Caco-2 (cell line): ENCODE measurements at regions not wholly inside any gene's neighbourhood (a gene's known extent, or its start where the extent isn't known, plus 50 kb on each side); places are given as distances from the start of the nearest gene placed in this dataset.

Experiments
- BruUV-seq: library from RNA; stranded (reverse); fragments of 400-500 nt; replicated peaks from 2 replicates; lab custom pipeline; 2021; lab: Mats Ljungman, UMichigan
- CTCF ChIA-PET: fragments of 300-600 bp; sonication (Branson Sonifier 250); formaldehyde crosslinking; loops from one replicate; lab custom pipeline; 2022; ENCODE audit warnings: antibody characterized with exemption; lab: Charles Lee
- POLR2A ChIA-PET: fragments of 300-600 bp; sonication (Branson Sonifier 250); formaldehyde crosslinking; loops from one replicate; lab custom pipeline; 2022; ENCODE audit warnings: antibody characterized with exemption; lab: Charles Lee
- DNase-seq, 2 experiments: peaks; one replicate each; pipeline versions ENCODE4 v3.0.0 to v3.0.0-alpha.2; 2020 to 2022
- H3K27me3 ChIP-seq: replicated peaks from 2 replicates; pipeline ENCODE4 v1.6.0; 2011; ENCODE audit warnings: low read length; ENCODE audit not compliant: control insufficient read depth, insufficient read depth
- H3K36me3 ChIP-seq: 2 replicates; pipeline ENCODE4 v1.5.1; 2011; ENCODE audit warnings: low read length; ENCODE audit not compliant: control insufficient read depth, insufficient read depth
- H3K4me1 ChIP-seq: fragments of 250-450 bp; sonication (Bioruptor Pico); 2 replicates; pipeline ENCODE4 v1.5.1; 2020; ENCODE audit warnings: mild to moderate bottlenecking
- H3K4me3 ChIP-seq: 2 replicates; pipeline ENCODE4 v1.5.1; 2011; ENCODE audit warnings: low read depth, mild to moderate bottlenecking, control low read depth, low read length
- H3K9me3 ChIP-seq: fragments of 250-450 bp; sonication (Bioruptor Pico); 2 replicates; pipeline ENCODE4 v1.5.1; 2020; ENCODE audit warnings: mild to moderate bottlenecking, moderate library complexity
- H3K27ac Mint-ChIP-seq: one replicate; pipeline ENCODE4 v1.8.0; 2022; ENCODE audit warnings: mixed read lengths; ENCODE audit not compliant: unreplicated experiment
- H3K27me3 Mint-ChIP-seq: one replicate; pipeline ENCODE4 v1.8.0; 2022; ENCODE audit warnings: mixed read lengths; ENCODE audit not compliant: insufficient read depth, unreplicated experiment
- H3K36me3 Mint-ChIP-seq: one replicate; pipeline ENCODE4 v1.8.0; 2022; ENCODE audit warnings: mild to moderate bottlenecking, mixed read lengths; ENCODE audit not compliant: insufficient read depth, unreplicated experiment
- H3K4me1 Mint-ChIP-seq: one replicate; pipeline ENCODE4 v1.8.0; 2022; ENCODE audit warnings: low read depth, mixed read lengths; ENCODE audit not compliant: unreplicated experiment
- H3K4me3 Mint-ChIP-seq: one replicate; pipeline ENCODE4 v1.8.0; 2022; ENCODE audit warnings: mild to moderate bottlenecking, moderate library complexity, mixed read lengths; ENCODE audit not compliant: unreplicated experiment
- H3K9me3 Mint-ChIP-seq: one replicate; pipeline ENCODE4 v1.8.0; 2022; ENCODE audit warnings: mixed read lengths; ENCODE audit not compliant: unreplicated experiment
- intact Hi-C: fragments of 100-400 bp; cut with micrococcal nuclease; formaldehyde crosslinking; loops from one replicate; pipeline ENCODE4 v1.10.0; 2022; ENCODE audit not compliant: unreplicated experiment
- TF ChIP-seq, protein P1 (sequence below), 2 experiments: fragments of 200-600 bp in 1 of 2; IDR thresholded peaks; 1 replicate in 1 of 2; 2 replicates in 1 of 2; pipeline versions ENCODE4 v1.5.1 to v1.8.0; 2011 to 2022; ENCODE audit warnings: antibody characterized with exemption in 1 of 2, control low read depth in 1 of 2, inconsistent platforms in 1 of 2, low read depth in 1 of 2, low read length in 1 of 2, mild to moderate bottlenecking in 1 of 2, moderate library complexity in 1 of 2; ENCODE audit not compliant: insufficient read depth in 1 of 2, severe bottlenecking in 1 of 2, unreplicated experiment in 1 of 2

DNA sequence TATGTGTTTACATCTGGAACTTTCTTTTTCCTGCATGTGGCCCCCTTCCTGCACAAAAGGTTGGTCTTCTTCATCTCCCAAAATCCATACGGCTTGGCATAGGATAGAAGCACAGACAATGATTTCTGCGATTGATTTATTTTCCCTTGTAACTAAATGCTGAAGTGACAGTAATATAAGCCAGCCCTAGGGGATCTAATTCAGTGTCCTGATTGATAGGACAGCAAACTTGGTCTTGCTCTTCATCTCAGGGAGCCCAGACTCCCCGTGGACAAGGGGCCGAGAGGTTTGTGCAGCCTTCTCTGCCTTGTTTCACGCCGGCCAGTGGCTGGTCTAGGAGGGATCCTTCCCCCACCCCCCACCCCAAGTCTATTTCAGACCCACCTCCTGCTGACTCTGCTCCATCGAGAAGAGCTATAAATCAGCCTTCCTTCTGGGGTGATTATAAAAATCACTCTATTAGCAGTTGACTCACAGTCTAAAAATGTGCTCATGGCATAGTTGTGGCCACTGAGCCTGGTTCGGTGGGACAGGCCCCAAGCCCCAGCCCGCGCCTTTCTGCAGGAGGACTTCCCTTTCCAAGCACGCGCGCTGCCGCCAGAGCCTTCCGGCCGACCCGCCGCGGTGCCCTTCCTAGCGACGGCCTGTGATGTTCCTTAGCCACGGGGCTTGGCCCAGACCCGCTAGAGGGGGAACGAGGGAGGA, 89.8 kb upstream of the COL5A1 start:
- H3K27me3 ChIP-seq: no peaks in the 10 kb centered on the region
- no peaks in the 10 kb centered on the region for H3K36me3 ChIP-seq
- ChIA-PET CTCF (no interaction called here), POLR2A (no interaction called here)
- BruUV-seq: no TSS peak
- no peak for DNase-seq
- TF ChIP-seq, protein P1, sequence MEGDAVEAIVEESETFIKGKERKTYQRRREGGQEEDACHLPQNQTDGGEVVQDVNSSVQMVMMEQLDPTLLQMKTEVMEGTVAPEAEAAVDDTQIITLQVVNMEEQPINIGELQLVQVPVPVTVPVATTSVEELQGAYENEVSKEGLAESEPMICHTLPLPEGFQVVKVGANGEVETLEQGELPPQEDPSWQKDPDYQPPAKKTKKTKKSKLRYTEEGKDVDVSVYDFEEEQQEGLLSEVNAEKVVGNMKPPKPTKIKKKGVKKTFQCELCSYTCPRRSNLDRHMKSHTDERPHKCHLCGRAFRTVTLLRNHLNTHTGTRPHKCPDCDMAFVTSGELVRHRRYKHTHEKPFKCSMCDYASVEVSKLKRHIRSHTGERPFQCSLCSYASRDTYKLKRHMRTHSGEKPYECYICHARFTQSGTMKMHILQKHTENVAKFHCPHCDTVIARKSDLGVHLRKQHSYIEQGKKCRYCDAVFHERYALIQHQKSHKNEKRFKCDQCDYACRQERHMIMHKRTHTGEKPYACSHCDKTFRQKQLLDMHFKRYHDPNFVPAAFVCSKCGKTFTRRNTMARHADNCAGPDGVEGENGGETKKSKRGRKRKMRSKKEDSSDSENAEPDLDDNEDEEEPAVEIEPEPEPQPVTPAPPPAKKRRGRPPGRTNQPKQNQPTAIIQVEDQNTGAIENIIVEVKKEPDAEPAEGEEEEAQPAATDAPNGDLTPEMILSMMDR (IDR thresholded peaks at IDR 0.05; ENCODE audit: insufficient read depth in 1 of 2, low read depth in 1 of 2, low read length in 1 of 2, severe bottlenecking in 1 of 2, unreplicated experiment in 1 of 2): no peak
- no peak overlapping the region for H3K4me3 Mint-ChIP-seq
- H3K27ac Mint-ChIP-seq: no peak overlapping the region
- H3K27me3 Mint-ChIP-seq: no peaks in the 10 kb centered on the region
- no peaks in the 10 kb centered on the region for H3K4me1 Mint-ChIP-seq
- H3K4me1 ChIP-seq: no peaks in the 10 kb centered on the region
- H3K4me3 ChIP-seq: no peak overlapping the region
- intact Hi-C loops: no loop called here
- no peaks in the 10 kb centered on the region for H3K9me3 Mint-ChIP-seq
- H3K9me3 ChIP-seq: no peaks in the 10 kb centered on the region
- H3K36me3 Mint-ChIP-seq: peaks cover 6% of the 10 kb centered on the region

DNA sequence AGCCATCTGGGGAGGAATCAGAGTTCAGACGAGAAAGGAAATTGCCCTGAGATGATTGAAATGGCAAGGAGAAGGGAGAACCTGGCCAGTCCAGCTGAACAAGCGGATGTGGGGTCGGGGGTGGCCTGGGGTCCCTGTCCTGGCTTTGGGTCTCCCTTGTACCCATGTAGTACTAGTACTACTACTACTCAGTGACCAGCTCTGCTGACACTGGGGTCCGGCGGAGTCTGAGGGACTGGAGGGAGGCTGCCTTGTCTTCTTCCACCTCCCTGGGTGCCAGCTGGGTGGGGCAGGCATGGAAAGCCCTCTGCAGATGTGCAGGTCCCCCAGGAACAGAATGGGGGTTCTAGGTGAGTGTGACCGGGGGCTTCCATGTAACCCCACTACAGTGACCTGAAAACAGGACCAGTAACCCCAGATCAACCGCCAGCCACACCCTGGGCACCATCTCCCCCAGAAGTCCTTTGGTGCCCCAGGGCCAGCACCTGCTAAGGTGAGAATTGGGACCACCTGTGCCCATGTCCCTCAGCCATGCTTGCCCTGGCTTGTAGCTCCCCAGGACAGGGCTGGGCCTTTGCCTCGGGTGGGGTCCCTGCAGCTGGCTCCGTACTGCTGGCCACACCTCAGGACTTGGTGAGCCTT, 89.1 kb upstream of the COL5A1 start:
- no TSS peak for BruUV-seq
- ChIA-PET POLR2A (no interaction called here), CTCF (no interaction called here)
- Histone ChIP-seq H3K4me1 (no peaks in the 10 kb centered on the region), H3K9me3 (no peaks in the 10 kb centered on the region), H3K4me3 (no peak overlapping the region), H3K36me3 (no peaks in the 10 kb centered on the region), H3K27me3 (no peaks in the 10 kb centered on the region)
- intact Hi-C loops: no loop called here
- Mint-ChIP-seq H3K4me1 (no peaks in the 10 kb centered on the region), H3K36me3 (peaks cover 6% of the 10 kb centered on the region), H3K4me3 (no peak overlapping the region), H3K9me3 (no peaks in the 10 kb centered on the region), H3K27me3 (no peaks in the 10 kb centered on the region), H3K27ac (no peak overlapping the region)
- TF ChIP-seq, protein P1 (IDR thresholded peaks at IDR 0.05; ENCODE audit: insufficient read depth in 1 of 2, low read depth in 1 of 2, low read length in 1 of 2, severe bottlenecking in 1 of 2, unreplicated experiment in 1 of 2): no peak
- DNase-seq: no peak

- peak in 1 of 2 experiments; percentile 17 for DNase-seq
- no peaks in the 10 kb centered on the region for H3K9me3 ChIP-seq
- Mint-ChIP-seq H3K9me3 (no peaks in the 10 kb centered on the region), H3K4me1 (no peaks in the 10 kb centered on the region), H3K27me3 (no peaks in the 10 kb centered on the region), H3K36me3 (peaks cover 6% of the 10 kb centered on the region), H3K27ac (no peak overlapping the region), H3K4me3 (no peak overlapping the region)
- no TSS peak for BruUV-seq
- TF ChIP-seq, protein P1 (IDR thresholded peaks at IDR 0.05; ENCODE audit: insufficient read depth in 1 of 2, low read depth in 1 of 2, low read length in 1 of 2, severe bottlenecking in 1 of 2, unreplicated experiment in 1 of 2): no peak
- CTCF ChIA-PET: no interaction called here
- H3K4me1 ChIP-seq: no peaks in the 10 kb centered on the region
- H3K4me3 ChIP-seq: no peak overlapping the region
- intact Hi-C loops: no loop called here
- no peaks in the 10 kb centered on the region for H3K27me3 ChIP-seq
- POLR2A ChIA-PET: no interaction called here
- H3K36me3 ChIP-seq: no peaks in the 10 kb centered on the region
Measured at GRCh38 chr9:134553061-134553891, 88.3 kb upstream of the COL5A1 start.
